Smooth muscle cell (in vitro differentiated cells): ENCODE measurements at regions not wholly inside any gene's neighbourhood (a gene's known extent, or its start where the extent isn't known, plus 50 kb on each side); places are given as distances from the start of the nearest gene placed in this dataset.

Experiments
- DNase-seq: peaks from one replicate; lab custom pipeline; 2025; ENCODE audit not compliant: unreplicated experiment; lab: John Stamatoyannopoulos, UW
- H2AFZ ChIP-seq: fragments of 200-600 bp; sonication (generic); 2 replicates; pipeline ENCODE4 v1.6.0; 2016; ENCODE audit warnings: antibody characterized with exemption, low read depth, mild to moderate bottlenecking
- H3F3A ChIP-seq: fragments of 200-600 bp; sonication (generic); 2 replicates; pipeline ENCODE4 v1.6.0; 2017; ENCODE audit warnings: antibody characterized with exemption, low read depth
- H3K27ac ChIP-seq: fragments of 200-600 bp; sonication (generic); 2 replicates; pipeline ENCODE4 v1.5.1; 2016; ENCODE audit warnings: low read depth, mild to moderate bottlenecking
- H3K27me3 ChIP-seq: fragments of 200-600 bp; sonication (generic); 2 replicates; pipeline ENCODE4 v1.6.1; 2016; ENCODE audit warnings: low read depth, mild to moderate bottlenecking
- H3K36me3 ChIP-seq: fragments of 200-600 bp; sonication (generic); 2 replicates; pipeline ENCODE4 v1.5.1; 2016; ENCODE audit warnings: low read depth
- H3K4me1 ChIP-seq: fragments of 200-600 bp; sonication (generic); 2 replicates; pipeline ENCODE4 v1.5.1; 2016; ENCODE audit warnings: low read depth
- H3K4me2 ChIP-seq: fragments of 200-600 bp; sonication (generic); 2 replicates; pipeline ENCODE4 v1.6.0; 2016; ENCODE audit warnings: mild to moderate bottlenecking
- H3K4me3 ChIP-seq: fragments of 200-600 bp; sonication (generic); 2 replicates; pipeline ENCODE4 v1.5.1; 2016; ENCODE audit warnings: mild to moderate bottlenecking
- H3K79me2 ChIP-seq: fragments of 200-600 bp; sonication (generic); 2 replicates; pipeline ENCODE4 v1.6.0; 2016; ENCODE audit warnings: low read depth, mild to moderate bottlenecking
- H3K9ac ChIP-seq: fragments of 200-600 bp; sonication (generic); 2 replicates; pipeline ENCODE4 v1.6.0; 2016; ENCODE audit warnings: low read depth
- H3K9me3 ChIP-seq: fragments of 200-600 bp; sonication (generic); replicated peaks from 2 replicates; pipeline ENCODE4 v1.5.1; 2016; ENCODE audit warnings: low read depth
- H4K20me1 ChIP-seq: fragments of 200-600 bp; sonication (generic); 2 replicates; pipeline ENCODE4 v1.6.0; 2016; ENCODE audit warnings: low read depth
- CTCF ChIP-seq: fragments of 200-600 bp; sonication (generic); IDR thresholded peaks from 2 replicates; pipeline ENCODE4 v1.5.1; 2017; ENCODE audit warnings: borderline replicate concordance, mild to moderate bottlenecking, antibody characterized with exemption; ENCODE audit not compliant: insufficient read depth, poor library complexity, severe bottlenecking
- WGBS: methylation state at CpG from one replicate; pipeline ENCODE4 v1.1.7; 2016; ENCODE audit warnings: low lambda C conversion rate; 5-methylcytosine and 5-hydroxymethylcytosine counted together

- 96% methylated on average over 3 of the region's 3 CpGs for WGBS
- no peaks in the 10 kb centered on the region for H3K79me2 ChIP-seq
- no peak overlapping the region for H2AFZ ChIP-seq
Observed at GRCh38 chr3:69493157-69493556, 107.3 kb upstream of the FRMD4B start.

GRCh38 chr3:69491975-69492374 is 106.1 kb upstream of the FRMD4B start:
- H3K79me2 ChIP-seq, result no peaks in the 10 kb centered on the region
- H3K27ac ChIP-seq, result no peak overlapping the region
- WGBS, result 69% methylated on average over 6 of the region's 6 CpGs
- no peaks in the 10 kb centered on the region for H3K36me3 ChIP-seq
- no peak overlapping the region for H3K9ac ChIP-seq
- no peaks in the 10 kb centered on the region for H4K20me1 ChIP-seq
- DNase-seq, result no peak
- no peak overlapping the region for H2AFZ ChIP-seq
- H3K27me3 ChIP-seq, result no peaks in the 10 kb centered on the region
- TF ChIP-seq CTCF, result no peak
- H3K9me3 ChIP-seq, result no peaks in the 10 kb centered on the region
- H3F3A ChIP-seq, result no peaks in the 10 kb centered on the region
- H3K4me1 ChIP-seq, result peaks cover 8% of the 10 kb centered on the region
- H3K4me2 ChIP-seq, result no peak overlapping the region
- no peak overlapping the region for H3K4me3 ChIP-seq

More at GRCh38 chr3:69493157-69493556, 107.3 kb upstream of the FRMD4B start:
- Histone ChIP-seq H3K4me1 (peaks cover 8% of the 10 kb centered on the region), H3K9me3 (no peaks in the 10 kb centered on the region), H3K4me3 (no peak overlapping the region), H4K20me1 (no peaks in the 10 kb centered on the region), H3K36me3 (no peaks in the 10 kb centered on the region), H3K27me3 (no peaks in the 10 kb centered on the region), H3K27ac (no peak overlapping the region), H3K4me2 (no peak overlapping the region), H3K9ac (no peak overlapping the region), H3F3A (no peaks in the 10 kb centered on the region)
- DNase-seq, result no peak
- no peak for TF ChIP-seq CTCF

GRCh38 chr3:69490971-69491370 is 105.1 kb upstream of the FRMD4B start:
- no peaks in the 10 kb centered on the region for H3F3A ChIP-seq
- no peak overlapping the region for H3K4me3 ChIP-seq
- no peaks in the 10 kb centered on the region for H3K27me3 ChIP-seq
- H3K4me1 ChIP-seq, result peaks cover 8% of the 10 kb centered on the region
- no peak overlapping the region for H3K27ac ChIP-seq
- H3K9ac ChIP-seq, result no peak overlapping the region
- no peak for TF ChIP-seq CTCF
- no peaks in the 10 kb centered on the region for H4K20me1 ChIP-seq
- no peak for DNase-seq
- no peak overlapping the region for H2AFZ ChIP-seq
- H3K36me3 ChIP-seq, result no peaks in the 10 kb centered on the region
- no peaks in the 10 kb centered on the region for H3K9me3 ChIP-seq
- WGBS, result 74% methylated on average over 5 of the region's 5 CpGs
- H3K79me2 ChIP-seq, result no peaks in the 10 kb centered on the region
- no peak overlapping the region for H3K4me2 ChIP-seq

- 35% methylated on average over 1 of the region's 1 CpG for WGBS
- no peak for DNase-seq
- no peak overlapping the region for H3K9ac ChIP-seq
- H3K4me1 ChIP-seq, result peaks cover 8% of the 10 kb centered on the region
- TF ChIP-seq CTCF, result no peak
- H3K9me3 ChIP-seq, result no peaks in the 10 kb centered on the region
- H3K79me2 ChIP-seq, result no peaks in the 10 kb centered on the region
- no peaks in the 10 kb centered on the region for H3F3A ChIP-seq
- H3K27me3 ChIP-seq, result no peaks in the 10 kb centered on the region
- no peaks in the 10 kb centered on the region for H3K36me3 ChIP-seq
- H3K4me3 ChIP-seq, result no peak overlapping the region
- H4K20me1 ChIP-seq, result no peaks in the 10 kb centered on the region
- H3K4me2 ChIP-seq, result no peak overlapping the region
- no peak overlapping the region for H3K27ac ChIP-seq
- no peak overlapping the region for H2AFZ ChIP-seq
Observed at GRCh38 chr3:69490235-69490634, 104.3 kb upstream of the FRMD4B start.
